Embryonic facial prominence (tissue), 1 donor: ENCODE measurements at regions not wholly inside any gene's neighbourhood (a gene's known extent, or its start where the extent isn't known, plus 50 kb on each side); places are given as distances from the start of the nearest gene placed in this dataset.

Experiments used
- DNase-seq: peaks from one replicate; pipeline ENCODE4 v3.0.0-alpha.2; 2016; ENCODE audit errors: extremely low spot score

DNA sequence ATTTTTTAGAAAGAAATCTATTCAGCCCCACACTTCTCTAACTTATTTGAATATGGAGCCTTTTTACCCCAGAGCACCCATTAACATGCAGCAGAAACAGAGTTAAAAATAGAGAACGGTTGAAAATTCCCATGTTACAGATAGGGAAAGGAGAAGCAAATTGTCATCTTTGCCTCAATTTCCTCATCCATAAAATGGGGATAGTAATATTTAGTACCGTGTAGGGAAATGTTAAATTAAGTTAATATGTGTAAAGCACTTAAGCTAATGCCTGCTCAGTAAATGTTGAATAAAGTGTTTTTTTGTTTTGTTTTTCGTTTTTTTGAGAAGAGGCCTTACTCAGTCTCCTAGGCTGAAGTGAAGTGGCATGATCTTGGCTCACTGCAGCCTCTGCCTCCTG lies 50.3 kb downstream of the NAV1 start:
- DNase-seq, result no peak

DNA sequence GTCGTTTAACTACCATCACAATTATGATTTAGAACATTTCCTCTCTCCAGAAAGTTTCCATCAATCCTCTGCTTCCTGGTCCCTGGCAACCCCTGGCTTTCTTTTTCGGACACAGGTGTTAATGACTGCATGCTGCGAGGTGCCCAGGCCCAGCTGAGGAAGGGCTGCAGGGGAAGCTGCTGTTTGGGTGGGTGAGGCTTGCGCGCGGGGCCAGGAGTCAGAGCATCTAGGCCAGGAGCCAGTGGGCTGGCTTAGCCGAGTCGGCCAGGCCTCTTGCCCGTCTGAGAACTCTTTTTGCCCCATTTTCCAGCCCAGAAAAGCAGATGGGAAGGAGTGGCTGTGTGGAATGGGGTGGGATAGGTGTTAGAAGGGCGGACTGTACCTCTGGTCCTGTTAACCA lies 51.5 kb downstream of the NAV1 start:
- no peak for DNase-seq

DNA sequence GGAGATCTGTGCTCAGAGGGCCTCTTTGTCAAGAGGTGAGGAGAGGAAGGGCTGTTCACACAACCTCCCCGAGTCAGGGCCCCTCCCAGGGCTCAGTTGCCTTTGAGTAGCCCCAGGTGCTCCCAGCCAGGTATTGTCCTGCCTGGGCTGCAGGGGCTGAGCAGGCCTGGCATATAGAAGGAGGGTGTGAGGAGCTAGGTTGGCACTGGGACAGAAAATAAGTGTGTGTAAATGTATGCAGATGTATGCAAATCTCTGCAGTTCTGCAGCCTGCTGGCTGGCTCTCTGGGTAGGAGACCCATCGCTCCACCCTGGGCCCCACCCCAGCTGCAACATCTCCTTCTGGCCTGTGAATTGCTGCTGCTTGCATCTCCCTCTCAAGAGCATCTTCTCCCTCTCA lies 52.4 kb downstream of the NAV1 start:
- no peak for DNase-seq

DNA sequence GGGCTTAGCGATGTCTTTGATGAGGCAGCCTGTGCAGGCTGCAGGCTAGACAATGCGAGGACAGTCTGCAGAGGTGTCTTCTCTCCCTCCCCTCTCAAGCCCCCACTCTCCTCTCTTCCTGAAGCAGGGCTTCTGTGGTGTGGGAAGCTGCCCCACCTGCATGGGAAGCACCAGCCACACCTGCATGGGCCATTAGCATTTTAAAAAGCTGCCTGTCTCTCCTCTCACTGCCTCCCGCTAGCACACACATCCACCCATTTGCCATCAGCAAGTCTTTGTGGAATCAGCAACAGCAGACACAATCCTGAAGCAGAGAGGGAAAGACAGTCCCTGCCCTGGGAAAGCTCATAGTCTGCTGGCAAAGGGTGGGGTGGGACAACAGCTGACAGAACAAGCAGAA lies 53.1 kb downstream of the NAV1 start:
- DNase-seq, result no peak

DNA sequence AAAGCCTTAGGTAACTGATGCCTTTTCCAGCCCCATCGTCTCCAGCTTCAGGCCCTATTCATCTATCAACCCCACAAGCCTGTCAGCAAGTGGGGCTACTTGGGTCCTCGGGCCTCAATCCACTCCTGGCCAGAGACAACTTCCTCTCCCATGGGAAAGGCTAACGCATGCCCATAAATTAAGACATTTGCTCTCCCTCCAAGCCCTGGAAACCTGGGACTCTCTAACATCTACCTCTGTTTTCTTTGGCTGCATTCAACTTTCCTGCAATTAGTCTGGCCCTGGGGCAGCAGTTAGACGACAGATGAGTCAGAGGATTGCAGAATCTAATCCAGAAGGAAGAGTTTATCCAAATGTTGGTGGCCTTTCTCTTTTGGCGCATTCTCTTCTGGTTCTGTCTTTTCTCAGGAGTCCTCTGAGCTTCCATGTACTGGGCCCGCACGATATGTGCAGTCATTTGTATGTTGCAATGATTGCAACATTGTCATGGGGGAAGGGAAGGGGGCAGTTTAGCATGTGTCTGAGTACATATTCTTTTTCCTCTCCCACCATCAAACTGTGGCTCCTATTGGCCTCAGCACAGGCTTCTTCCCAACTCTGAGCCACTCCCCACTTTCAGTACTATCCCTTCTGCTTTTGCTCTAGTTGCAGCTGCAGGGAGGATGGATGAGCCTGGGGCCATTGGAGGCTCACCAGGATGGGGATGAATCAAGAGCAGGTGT lies 54.4 kb downstream of the NAV1 start:
- no peak for DNase-seq

DNA sequence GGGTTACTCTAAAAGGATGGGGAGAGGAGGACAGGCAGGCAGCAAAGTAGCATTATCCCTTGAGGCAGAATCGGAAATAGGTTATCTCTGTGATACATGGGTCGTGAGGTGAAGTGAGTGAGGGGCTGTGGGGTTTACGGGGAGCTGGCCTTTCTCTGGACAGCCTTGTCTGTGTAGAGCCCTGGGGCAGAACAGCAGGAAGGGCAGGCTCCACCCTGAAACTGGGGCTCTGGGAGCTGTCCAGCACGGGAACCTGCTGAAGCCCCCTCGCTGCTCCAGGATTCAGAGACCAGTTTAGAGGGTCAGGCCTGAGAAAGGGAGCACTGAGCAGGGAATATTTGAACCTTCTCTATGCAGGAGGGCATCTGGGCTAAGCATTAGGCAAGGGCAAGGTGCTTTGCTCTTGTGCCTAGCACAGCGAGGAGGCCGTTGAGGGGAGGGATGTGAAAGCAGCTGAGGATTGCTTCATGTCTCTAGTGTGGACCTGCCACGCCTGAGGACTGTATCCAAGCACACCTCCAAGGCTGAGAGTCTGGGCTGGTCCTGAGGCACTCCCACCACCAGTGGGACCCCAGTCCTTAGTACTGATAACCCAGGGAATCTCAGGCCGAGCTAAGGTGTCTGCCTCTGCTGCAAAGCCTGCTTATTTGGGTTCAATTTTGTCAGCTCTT lies 55.8 kb downstream of the NAV1 start:
- peak; percentile 7 for DNase-seq

DNA sequence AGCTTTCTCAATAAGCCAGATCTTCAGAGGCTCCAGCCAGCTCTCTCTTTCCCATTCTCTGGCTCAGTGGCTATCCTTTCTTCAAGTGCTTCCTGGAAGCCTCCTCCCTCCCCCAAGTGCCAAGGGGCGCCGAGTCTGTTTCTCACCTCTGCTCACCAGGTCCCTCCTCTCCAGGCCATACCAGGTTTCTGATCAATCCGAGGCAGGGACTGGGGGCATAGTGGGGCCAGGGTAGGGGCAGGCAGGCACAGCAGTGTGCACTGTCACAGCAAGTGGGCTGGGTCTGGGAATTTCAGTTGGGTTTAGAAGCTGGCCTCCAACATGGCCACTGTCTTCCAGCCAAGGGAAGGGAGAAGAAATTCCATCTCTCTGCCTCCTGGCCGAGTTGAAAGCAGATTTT lies 56.5 kb downstream of the NAV1 start:
- DNase-seq, result no peak

DNA sequence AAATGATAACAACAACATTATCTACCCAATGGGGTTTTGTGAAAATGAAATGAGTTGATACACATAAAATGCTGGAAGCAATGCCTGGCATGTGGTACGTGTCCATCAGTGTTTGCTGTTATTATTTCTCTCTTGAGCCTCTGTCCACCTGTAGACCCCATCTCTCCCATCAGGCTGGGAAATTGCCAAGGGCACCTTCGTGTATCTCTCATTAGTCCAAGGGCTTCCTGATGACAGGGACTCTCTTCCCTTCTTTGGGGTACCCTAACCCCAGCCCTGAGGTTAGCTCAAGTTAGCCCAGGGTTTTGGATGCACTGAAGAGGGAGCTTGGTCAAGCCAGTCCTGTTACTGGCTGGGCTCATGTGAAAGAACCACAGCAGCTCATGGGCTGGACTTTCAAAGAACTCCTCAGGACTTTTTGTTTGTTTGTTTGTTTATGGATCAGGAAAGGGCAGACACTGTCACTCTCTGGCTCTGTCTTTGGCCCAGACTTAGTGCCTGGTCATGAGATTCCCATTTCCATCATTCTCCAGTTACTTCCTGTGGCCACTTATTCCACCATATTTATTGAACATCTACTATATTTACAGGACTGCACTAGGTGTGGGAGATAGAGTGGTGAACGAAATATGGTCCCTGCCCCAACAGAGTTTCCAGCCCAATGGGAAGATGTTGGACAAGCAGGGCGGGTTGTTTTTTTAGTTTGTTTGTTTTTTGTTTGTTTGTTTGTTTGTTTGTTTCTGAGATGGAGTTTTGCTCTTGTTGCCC lies 57.4 kb downstream of the NAV1 start:
- DNase-seq, result no peak

DNA sequence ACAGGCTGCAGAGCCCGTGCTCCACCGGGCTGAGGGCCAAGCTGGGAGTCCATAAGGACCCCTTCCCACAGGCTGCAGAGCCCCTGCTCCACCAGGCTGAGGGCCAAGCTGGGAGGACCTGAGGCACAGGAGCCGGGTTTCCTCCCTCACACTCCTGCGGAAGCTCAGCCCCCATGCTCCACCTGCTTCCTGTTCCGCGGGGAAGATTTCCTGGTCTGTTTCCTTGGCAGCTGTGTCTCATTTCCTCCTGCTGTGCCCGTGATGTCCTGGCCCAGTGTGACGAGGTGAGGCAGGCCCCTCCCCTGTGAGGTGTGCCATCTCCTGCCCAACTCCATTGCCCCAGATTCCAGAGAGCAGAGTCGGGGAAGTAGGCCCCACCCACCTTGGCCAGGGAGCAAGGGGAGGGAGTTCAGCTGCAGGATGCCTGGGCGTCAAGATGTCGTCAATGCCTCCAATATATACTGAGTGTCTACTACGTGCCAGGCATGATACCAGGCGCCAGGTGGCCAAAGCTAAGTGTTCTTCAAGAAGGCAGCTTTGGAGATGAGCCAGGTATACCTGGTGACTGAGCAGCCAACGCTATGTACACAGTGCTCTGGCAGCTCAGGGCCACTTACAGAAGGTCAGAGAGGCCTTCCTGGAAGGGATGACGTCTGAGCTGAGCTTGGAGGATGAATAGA lies 58.8 kb downstream of the NAV1 start:
- DNase-seq, result no peak

DNA sequence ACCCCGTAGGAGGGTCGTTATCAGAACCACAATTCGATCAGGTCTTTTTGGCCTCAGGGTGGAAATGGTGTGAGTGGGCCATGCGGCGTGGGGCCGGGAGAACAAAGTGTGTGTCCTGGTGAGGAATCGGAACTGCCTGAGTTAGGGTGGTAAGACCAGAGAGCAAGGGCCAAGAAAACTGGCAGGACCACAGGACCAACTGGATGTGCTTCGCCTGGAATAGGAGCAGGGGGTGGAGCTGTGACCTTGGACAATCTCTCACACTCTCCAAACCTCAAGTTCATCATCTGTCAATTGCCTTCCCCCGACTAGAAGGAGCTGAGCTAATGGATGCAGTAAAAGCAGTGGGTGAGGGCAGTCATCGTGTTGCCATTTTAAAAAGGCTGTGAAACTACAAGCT lies 59.5 kb downstream of the NAV1 start:
- DNase-seq, result no peak

DNA sequence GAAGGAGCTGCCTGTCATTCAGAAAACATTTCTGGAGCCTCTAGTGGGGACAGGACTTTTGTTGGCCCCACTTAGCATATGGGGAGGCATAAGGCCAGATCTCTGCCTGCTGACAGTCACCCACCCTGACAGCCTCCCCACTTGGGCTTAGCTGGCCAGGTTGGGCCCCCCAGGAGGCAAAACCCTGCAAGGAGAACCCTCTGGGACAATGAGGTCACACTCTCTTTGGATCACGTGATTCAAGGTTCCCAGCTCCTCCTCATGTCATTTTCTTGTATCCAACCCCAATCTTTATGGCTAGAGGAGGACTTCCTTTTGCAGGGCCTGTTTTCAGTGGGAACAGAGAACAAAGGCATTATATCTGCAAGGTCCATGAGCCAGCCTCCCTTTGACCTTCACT lies 60.0 kb downstream of the NAV1 start:
- no peak for DNase-seq

DNA sequence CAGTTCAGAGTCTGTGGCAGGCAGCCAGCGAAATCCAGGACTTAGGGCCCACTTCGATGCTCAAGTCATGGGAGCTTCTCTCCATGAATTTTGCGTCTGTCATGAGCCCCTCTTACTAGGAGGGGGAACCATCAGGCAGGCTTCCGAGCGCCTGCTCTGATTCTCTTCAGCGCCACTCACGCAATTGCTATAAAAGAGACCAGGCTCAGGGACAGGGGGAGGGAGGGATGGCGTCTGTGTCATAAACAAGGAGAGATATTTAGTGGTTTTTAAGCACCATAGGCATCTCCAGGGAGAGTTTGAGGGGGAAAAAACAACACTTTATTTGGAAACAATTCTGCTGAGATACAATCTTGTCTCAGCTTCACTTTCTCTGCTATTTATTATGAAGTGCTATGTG lies 60.6 kb downstream of the NAV1 start:
- DNase-seq, result no peak

DNA sequence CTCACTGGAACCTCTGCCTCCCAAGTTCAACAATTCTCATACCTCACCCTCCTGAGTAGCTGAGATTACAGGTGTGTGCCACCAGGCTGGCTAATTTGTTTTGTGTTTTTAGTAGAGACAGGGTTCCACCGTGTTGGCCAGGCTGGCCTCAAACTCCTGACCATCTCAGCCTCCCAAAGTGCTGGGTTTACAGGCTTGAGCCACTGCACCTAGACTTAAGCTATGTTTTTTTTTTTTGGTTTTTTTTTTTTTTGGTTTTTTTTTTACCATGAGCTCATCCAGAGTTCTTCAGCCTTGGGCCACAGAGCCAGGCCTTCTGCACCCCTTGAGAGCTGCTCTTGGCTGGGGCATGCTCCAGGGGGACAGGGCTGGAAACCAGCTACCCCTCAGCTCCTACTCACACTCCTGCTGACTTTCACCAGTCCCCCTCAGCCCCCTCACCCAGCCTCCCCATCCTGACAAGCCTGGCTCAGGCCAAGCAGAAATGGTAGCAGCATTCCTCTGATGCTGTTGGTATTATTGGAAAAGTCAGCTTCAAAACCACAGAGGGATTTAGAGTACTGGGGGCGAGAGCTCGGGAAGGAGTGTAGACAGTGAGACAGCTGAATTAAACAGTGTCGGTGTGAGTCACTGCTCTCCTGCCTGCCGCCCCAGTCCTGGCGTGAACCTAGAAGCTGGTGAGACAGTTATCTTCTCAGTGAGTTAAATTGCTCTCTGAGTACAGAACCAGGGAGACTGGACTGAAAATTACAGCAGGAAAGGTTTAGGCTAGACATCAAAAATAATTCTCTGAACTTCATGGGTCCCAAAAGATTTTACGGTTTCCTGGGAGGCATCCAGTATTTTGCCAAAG lies 63.7 kb downstream of the NAV1 start:
- DNase-seq, result no peak

DNA sequence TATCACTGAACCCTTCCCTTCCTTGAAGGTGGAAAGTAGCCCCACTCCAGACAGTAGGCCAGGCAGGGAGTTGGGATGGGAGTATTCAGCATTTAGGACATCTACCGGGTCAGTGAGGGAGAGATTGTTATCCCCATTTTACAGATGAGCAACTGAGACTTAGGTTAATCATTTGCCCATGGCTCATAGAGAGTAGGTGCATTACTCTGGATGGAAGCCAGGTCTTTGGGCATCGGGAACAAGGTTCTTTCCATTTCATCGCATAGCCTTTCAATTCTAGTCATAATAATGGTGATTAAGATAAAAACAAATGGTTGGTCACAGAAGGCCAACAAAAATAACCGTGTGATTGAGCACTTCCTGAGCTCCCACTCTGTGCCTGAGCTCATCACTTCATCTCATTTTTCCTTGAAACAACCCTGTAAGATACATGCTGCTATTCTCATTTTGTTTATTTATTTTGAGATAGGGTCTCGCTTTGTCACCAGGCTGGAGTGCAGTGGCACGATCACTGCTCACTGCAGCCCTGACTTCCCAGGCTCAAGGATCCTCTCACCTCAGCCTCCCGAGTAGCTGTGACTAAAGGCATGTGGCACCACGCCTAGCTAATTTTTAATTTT lies 64.8 kb downstream of the NAV1 start:
- no peak for DNase-seq

DNA sequence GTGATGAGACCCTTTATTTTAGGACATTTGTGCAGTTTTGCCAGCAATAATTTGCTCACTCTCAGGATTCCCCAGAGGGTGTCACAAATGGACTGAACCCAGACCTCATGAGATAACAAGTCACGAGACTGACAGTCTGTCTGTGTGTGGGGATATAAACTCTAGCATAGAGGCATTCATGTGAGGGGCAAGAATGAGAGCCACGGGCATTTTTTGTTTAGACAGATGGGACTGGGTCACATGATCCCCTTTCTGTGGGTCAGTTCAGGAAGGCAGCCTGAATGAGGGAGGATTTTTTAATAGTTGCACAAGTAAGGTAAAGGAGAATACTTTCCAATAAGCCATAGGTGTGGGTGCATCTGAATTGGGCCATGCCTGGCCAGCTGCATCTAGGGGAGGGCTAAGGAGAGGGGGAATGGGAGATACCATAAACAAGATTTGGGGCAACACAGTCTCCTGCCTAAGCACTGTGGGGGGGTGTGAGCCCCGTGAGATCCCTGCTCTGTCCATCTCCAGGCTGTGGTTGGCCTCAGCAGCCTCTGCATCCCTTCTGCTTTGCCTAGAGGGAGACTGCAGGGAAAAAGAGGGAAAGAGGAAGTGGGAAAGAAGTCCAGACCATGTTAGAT lies 66.6 kb downstream of the NAV1 start:
- DNase-seq, result no peak

DNA sequence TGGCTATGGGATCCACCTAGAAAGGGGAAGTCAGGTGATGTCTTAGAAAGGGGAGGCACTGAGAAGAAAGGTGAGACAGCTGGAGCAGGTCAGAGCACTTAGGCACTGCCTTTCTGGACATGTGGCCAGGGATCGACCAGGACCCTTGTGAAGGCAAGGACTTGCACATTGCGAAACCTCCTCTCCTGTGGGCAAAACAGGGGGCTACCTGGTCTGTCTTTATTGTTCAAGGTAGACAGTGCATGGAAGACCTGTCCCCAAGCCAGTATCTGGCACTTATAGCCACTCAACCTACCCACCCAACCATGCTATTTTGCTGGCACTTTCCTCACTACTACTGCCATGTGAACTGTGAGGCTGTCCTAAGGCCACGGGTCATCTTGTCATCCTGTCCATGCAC lies 67.2 kb downstream of the NAV1 start:
- no peak for DNase-seq

DNA sequence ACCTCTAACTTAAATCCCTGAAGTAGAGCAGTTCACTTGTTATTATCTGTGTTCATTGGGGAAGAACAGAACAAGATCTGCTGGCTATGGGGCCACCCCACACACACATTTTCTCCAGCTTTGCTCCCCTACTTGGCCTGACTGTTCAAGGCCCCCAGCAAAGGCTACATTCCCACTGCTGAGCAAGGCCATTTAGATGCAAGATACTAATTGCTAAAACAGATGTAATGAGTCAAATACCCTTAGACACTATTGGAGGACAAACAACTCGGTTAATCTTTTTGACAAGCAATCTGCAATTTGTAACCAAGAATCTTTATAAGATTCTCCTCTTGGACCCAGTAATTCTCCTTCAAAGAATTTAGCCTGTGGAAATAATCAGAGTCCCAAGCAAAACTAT lies 67.7 kb downstream of the NAV1 start:
- no peak for DNase-seq

DNA sequence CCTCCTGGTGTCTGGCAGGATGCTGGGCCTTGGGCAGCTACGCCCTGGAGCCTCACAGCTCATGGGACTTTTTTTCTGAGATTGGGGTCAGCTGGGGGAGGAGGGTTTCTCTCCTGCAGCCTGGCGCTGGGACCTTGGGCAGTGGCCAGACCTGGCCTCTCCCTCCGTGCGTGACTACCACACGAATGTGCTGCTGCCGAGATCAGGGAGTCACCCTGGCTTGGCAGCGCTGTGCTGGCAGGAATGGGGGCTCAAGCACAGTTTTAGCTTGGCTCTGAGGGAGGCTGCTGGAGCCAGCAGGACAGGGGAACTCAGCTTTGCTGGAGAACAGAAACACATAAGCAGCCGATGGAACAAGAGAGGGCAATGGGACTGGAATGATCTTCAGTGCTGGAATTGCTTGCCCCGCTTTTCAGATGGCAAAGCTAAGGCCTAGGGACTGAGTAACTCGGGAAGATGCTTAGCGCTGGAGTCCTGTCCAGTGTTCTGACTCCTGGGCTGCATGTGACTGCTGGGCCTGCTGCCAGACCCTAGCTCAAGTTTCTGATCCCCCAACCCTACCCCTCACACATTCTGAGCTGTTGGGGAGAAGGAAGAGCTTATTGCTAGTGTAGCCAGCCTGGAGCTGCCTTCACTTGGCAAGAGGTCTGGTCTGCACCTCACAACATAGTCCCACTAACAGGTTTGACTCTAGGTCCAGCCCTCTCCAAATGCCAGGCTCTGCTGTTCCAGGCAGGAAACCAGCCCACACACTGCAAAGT lies 69.9 kb downstream of the NAV1 start:
- DNase-seq, result no peak

DNA sequence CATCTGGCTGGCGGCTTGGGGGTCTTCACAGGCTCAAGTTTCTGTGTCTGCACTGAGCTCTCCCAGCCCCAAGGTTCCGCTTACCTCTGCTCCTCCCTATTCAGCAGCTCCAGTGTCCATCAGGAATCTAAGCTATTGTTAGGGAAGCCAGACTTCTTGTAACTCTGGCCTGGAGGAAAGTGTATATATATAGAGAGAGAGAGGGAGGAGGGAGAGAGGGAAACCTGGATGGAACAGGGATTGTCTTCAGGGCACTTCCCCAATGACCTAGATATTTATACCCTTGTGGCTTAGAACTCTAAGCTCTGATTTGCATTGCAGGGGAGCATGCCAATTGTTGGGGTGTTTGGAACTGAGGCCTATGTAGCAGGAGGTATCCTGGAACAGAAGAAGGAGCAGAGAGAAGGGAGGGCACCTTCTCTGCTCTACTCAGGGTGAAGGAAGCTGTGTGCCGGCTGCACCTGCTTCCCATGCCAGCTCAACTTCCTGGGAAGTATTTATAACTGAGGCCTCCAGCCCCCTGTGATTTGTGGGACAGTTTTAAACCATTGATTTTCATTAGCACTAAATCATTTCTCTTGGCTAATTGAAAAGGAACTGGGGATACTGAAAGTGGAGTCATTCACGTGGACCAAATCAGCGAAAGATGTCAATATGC lies 70.9 kb downstream of the NAV1 start:
- no peak for DNase-seq
